Liver (tissue), 8 donors: ENCODE measurements at regions not wholly inside any gene's neighbourhood (a gene's known extent, or its start where the extent isn't known, plus 50 kb on each side); places are given as distances from the start of the nearest gene placed in this dataset.

ENCODE experiments used
- DNase-seq: peaks from one replicate; pipeline ENCODE4 v3.0.0-alpha.2; 2017; ENCODE audit warnings: low spot score
- H3K27ac ChIP-seq, 2 donors: one replicate each; pipeline ENCODE4 v1.7.0; 2013; ENCODE audit warnings: inconsistent platforms in 2 of 2, low read length in 2 of 2, control low read depth in 1 of 2, low read depth in 1 of 2, mild to moderate bottlenecking in 1 of 2
- H3K27me3 ChIP-seq, 4 donors: one replicate each; pipeline versions ENCODE4 v1.6.1 to v1.7.0; 2013; ENCODE audit warnings: low read length in 3 of 4, inconsistent platforms in 1 of 4, mild to moderate bottlenecking in 1 of 4, moderate library complexity in 1 of 4; ENCODE audit not compliant: control insufficient read depth in 4 of 4, insufficient read depth in 4 of 4
- H3K36me3 ChIP-seq, 4 donors: one replicate each; pipeline versions ENCODE4 v1.6.1 to v1.7.0; 2013; ENCODE audit warnings: low read length in 3 of 4, mild to moderate bottlenecking in 3 of 4, low read depth in 1 of 4, moderate library complexity in 1 of 4; ENCODE audit not compliant: control insufficient read depth in 4 of 4, insufficient read depth in 3 of 4
- H3K4me1 ChIP-seq, 4 donors: one replicate each; pipeline versions ENCODE4 v1.6.1 to v1.7.0; 2013; ENCODE audit warnings: low read length in 3 of 4, mild to moderate bottlenecking in 3 of 4, moderate library complexity in 1 of 4; ENCODE audit not compliant: control insufficient read depth in 4 of 4, insufficient read depth in 4 of 4
- H3K4me3 ChIP-seq, 3 donors: one replicate each; pipeline versions ENCODE4 v1.6.1 to v1.7.0; 2013; ENCODE audit warnings: low read length in 3 of 3, control low read depth in 1 of 3, low read depth in 1 of 3, mild to moderate bottlenecking in 1 of 3
- H3K9ac ChIP-seq, 2 donors: one replicate each; pipeline ENCODE4 v1.7.0; 2013; ENCODE audit warnings: low read length in 2 of 2, mild to moderate bottlenecking in 2 of 2, moderate library complexity in 2 of 2, control low read depth in 1 of 2, low read depth in 1 of 2
- H3K9me3 ChIP-seq, 4 donors: one replicate each; pipeline versions ENCODE4 v1.6.1 to v1.7.0; 2013; ENCODE audit warnings: low read length in 3 of 4; ENCODE audit not compliant: control insufficient read depth in 4 of 4
- EGR1 ChIP-seq, 2 donors: IDR thresholded peaks; 2 replicates each; pipeline ENCODE4 v1.6.1; 2016 to 2018; ENCODE audit warnings: antibody characterized with exemption in 2 of 2, low read depth in 2 of 2
- FOXA1 ChIP-seq: IDR thresholded peaks from 2 replicates; pipeline ENCODE4 v1.6.1; 2016; ENCODE audit warnings: antibody characterized with exemption
- FOXA2 ChIP-seq: IDR thresholded peaks from 2 replicates; pipeline ENCODE4 v1.6.1; 2016; ENCODE audit warnings: antibody characterized with exemption
- HNF4A ChIP-seq, 2 donors: conservative IDR thresholded peaks; 2 replicates each; pipeline ENCODE4 v1.6.1; 2016; ENCODE audit warnings: antibody characterized with exemption in 2 of 2, mild to moderate bottlenecking in 2 of 2
- HNF4G ChIP-seq: IDR thresholded peaks from 2 replicates; pipeline ENCODE4 v1.6.1; 2016; ENCODE audit warnings: antibody characterized with exemption
- RAD21 ChIP-seq, 2 donors: IDR thresholded peaks; 2 replicates each; pipeline ENCODE4 v1.6.1; 2016; ENCODE audit warnings: antibody characterized with exemption in 2 of 2, mild to moderate bottlenecking in 2 of 2
- RXRA ChIP-seq, 2 donors: IDR thresholded peaks; 2 replicates each; pipeline ENCODE4 v1.6.1; 2017 to 2018; ENCODE audit warnings: antibody characterized with exemption in 2 of 2, mild to moderate bottlenecking in 1 of 2
- SP1 ChIP-seq: IDR thresholded peaks from 2 replicates; pipeline ENCODE4 v1.6.1; 2018; ENCODE audit warnings: antibody characterized with exemption, mild to moderate bottlenecking
- TAF1 ChIP-seq: conservative IDR thresholded peaks from 2 replicates; pipeline ENCODE4 v1.6.1; 2016; ENCODE audit warnings: antibody characterized with exemption, mild to moderate bottlenecking
- YY1 ChIP-seq: IDR thresholded peaks from 2 replicates; pipeline ENCODE4 v1.6.1; 2016; ENCODE audit warnings: antibody characterized with exemption, mild to moderate bottlenecking
- WGBS: extraction: QIAGEN DNeasy Blood & Tissue Kit; methylation state at CpG from one replicate; pipeline ENCODE4 v1.1.7; 2013; 5-methylcytosine and 5-hydroxymethylcytosine counted together
- TF ChIP-seq, protein P1 (sequence below): IDR thresholded peaks from 2 replicates; pipeline ENCODE4 v1.6.1; 2016; ENCODE audit warnings: antibody characterized with exemption, mild to moderate bottlenecking
- TF ChIP-seq, protein P2 (sequence below): IDR thresholded peaks from 2 replicates; pipeline ENCODE4 v1.6.1; 2016; ENCODE audit warnings: antibody characterized with exemption
- TF ChIP-seq, protein P3 (sequence below): IDR thresholded peaks from 2 replicates; pipeline ENCODE4 v1.6.1; 2016; ENCODE audit warnings: antibody characterized with exemption
- TF ChIP-seq, protein P4 (sequence below): IDR thresholded peaks from 2 replicates; pipeline ENCODE4 v1.6.1; 2016; ENCODE audit warnings: antibody characterized with exemption
- TF ChIP-seq, protein P5 (sequence below): fragments of 150-350 bp; IDR thresholded peaks from 2 replicates; pipeline ENCODE4 v1.5.1; 2017; ENCODE audit warnings: improper control_type of control experiment, low read depth, low read length; ENCODE audit not compliant: missing input control
- donor health status: healthy.
- donor health status: healthy.
- donor health status: healthy.
- donor health status: healthy.
- donor health status: healthy.

DNA sequence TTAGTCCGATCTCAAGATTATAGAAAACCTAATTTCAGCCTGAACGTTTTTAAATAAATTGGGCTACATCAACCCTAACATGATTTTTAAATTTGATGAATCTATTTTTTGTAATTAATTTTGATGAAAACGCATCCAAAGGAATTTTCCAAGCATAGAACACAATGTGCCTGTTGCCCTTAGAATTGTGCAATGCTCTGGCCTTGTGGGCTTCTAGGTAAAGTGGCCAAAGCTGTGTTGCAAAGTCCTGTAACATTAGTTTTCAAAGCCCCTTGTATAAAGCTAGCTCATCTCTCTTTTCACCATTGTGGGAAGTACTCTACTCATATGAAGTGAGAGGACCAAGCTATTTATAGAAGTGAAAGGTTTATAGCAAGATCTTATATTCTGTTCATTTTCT, 138.4 kb upstream of the PRPS1L1 start:
- H3K4me3 ChIP-seq = no peak overlapping the region

DNA sequence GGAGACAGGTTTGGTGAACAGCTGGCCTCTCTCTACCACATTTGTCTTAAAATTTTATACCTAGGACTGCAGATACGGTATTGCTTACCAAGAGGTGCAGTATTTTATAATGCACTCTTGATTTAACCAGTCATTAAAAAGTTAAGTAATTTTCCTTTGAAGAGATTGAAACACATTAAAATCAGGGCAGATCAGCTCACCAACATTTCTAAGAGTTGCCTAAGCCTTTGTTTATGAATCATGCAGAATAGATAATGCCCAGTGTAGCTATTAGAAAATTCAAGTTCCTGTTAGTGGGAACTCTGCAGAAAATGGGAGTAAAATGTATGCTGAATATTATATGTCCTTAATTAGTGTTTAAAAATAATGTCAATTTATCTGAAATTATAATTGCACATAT, 140.2 kb upstream of the PRPS1L1 start:
- DNase-seq = no peak
- Histone ChIP-seq H3K27ac (no peak overlapping the region), H3K9me3 (no peaks in the 10 kb centered on the region), H3K4me3 (no peak overlapping the region), H3K27me3 (no peaks in the 10 kb centered on the region), H3K36me3 (no peaks in the 10 kb centered on the region), H3K4me1 (no peaks in the 10 kb centered on the region), H3K9ac (no peak overlapping the region)
- TF ChIP-seq, protein P1, sequence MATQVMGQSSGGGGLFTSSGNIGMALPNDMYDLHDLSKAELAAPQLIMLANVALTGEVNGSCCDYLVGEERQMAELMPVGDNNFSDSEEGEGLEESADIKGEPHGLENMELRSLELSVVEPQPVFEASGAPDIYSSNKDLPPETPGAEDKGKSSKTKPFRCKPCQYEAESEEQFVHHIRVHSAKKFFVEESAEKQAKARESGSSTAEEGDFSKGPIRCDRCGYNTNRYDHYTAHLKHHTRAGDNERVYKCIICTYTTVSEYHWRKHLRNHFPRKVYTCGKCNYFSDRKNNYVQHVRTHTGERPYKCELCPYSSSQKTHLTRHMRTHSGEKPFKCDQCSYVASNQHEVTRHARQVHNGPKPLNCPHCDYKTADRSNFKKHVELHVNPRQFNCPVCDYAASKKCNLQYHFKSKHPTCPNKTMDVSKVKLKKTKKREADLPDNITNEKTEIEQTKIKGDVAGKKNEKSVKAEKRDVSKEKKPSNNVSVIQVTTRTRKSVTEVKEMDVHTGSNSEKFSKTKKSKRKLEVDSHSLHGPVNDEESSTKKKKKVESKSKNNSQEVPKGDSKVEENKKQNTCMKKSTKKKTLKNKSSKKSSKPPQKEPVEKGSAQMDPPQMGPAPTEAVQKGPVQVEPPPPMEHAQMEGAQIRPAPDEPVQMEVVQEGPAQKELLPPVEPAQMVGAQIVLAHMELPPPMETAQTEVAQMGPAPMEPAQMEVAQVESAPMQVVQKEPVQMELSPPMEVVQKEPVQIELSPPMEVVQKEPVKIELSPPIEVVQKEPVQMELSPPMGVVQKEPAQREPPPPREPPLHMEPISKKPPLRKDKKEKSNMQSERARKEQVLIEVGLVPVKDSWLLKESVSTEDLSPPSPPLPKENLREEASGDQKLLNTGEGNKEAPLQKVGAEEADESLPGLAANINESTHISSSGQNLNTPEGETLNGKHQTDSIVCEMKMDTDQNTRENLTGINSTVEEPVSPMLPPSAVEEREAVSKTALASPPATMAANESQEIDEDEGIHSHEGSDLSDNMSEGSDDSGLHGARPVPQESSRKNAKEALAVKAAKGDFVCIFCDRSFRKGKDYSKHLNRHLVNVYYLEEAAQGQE = no peak
- no peak for TF ChIP-seq FOXA1
- TF ChIP-seq, protein P2, sequence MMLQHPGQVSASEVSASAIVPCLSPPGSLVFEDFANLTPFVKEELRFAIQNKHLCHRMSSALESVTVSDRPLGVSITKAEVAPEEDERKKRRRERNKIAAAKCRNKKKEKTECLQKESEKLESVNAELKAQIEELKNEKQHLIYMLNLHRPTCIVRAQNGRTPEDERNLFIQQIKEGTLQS = no peak
- no peak for TF ChIP-seq YY1
- TF ChIP-seq, protein P3, sequence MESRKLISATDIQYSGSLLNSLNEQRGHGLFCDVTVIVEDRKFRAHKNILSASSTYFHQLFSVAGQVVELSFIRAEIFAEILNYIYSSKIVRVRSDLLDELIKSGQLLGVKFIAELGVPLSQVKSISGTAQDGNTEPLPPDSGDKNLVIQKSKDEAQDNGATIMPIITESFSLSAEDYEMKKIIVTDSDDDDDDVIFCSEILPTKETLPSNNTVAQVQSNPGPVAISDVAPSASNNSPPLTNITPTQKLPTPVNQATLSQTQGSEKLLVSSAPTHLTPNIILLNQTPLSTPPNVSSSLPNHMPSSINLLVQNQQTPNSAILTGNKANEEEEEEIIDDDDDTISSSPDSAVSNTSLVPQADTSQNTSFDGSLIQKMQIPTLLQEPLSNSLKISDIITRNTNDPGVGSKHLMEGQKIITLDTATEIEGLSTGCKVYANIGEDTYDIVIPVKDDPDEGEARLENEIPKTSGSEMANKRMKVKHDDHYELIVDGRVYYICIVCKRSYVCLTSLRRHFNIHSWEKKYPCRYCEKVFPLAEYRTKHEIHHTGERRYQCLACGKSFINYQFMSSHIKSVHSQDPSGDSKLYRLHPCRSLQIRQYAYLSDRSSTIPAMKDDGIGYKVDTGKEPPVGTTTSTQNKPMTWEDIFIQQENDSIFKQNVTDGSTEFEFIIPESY = no peak
- TF ChIP-seq, protein P4, sequence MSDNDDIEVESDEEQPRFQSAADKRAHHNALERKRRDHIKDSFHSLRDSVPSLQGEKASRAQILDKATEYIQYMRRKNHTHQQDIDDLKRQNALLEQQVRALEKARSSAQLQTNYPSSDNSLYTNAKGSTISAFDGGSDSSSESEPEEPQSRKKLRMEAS = no peak
- no peak for TF ChIP-seq FOXA2
- TF ChIP-seq RAD21 (IDR thresholded peaks at IDR 0.05) = no peak
- TF ChIP-seq RXRA (IDR thresholded peaks at IDR 0.05) = no peak
- TF ChIP-seq SP1 = no peak
- no peak for TF ChIP-seq HNF4A (conservative IDR thresholded peaks at IDR 0.05)
- TF ChIP-seq, protein P5, sequence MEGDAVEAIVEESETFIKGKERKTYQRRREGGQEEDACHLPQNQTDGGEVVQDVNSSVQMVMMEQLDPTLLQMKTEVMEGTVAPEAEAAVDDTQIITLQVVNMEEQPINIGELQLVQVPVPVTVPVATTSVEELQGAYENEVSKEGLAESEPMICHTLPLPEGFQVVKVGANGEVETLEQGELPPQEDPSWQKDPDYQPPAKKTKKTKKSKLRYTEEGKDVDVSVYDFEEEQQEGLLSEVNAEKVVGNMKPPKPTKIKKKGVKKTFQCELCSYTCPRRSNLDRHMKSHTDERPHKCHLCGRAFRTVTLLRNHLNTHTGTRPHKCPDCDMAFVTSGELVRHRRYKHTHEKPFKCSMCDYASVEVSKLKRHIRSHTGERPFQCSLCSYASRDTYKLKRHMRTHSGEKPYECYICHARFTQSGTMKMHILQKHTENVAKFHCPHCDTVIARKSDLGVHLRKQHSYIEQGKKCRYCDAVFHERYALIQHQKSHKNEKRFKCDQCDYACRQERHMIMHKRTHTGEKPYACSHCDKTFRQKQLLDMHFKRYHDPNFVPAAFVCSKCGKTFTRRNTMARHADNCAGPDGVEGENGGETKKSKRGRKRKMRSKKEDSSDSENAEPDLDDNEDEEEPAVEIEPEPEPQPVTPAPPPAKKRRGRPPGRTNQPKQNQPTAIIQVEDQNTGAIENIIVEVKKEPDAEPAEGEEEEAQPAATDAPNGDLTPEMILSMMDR = no peak
- TF ChIP-seq EGR1 (IDR thresholded peaks at IDR 0.05; ENCODE audit: low read depth in 2 of 2) = no peak
- 85% methylated on average over 1 of the region's 1 CpG for WGBS

More for the DNA sequence above, 138.4 kb upstream of the PRPS1L1 start:
- Histone ChIP-seq H3K36me3 (no peaks in the 10 kb centered on the region), H3K9me3 (no peaks in the 10 kb centered on the region), H3K4me1 (no peaks in the 10 kb centered on the region), H3K9ac (no peak overlapping the region), H3K27me3 (no peaks in the 10 kb centered on the region), H3K27ac (no peak overlapping the region)
- WGBS = 77% methylated on average over 3 of the region's 3 CpGs
- no peak for DNase-seq
- TF ChIP-seq TAF1 = no peak
- no peak for TF ChIP-seq YY1
- TF ChIP-seq HNF4G = no peak
- TF ChIP-seq, protein P4 = no peak
- TF ChIP-seq FOXA2 = no peak
